ENCODE measurements at regions not wholly inside any gene's neighbourhood (a gene's known extent, or its start where the extent isn't known, plus 50 kb on each side); places are given as distances from the start of the nearest gene placed in this dataset.

DNA sequence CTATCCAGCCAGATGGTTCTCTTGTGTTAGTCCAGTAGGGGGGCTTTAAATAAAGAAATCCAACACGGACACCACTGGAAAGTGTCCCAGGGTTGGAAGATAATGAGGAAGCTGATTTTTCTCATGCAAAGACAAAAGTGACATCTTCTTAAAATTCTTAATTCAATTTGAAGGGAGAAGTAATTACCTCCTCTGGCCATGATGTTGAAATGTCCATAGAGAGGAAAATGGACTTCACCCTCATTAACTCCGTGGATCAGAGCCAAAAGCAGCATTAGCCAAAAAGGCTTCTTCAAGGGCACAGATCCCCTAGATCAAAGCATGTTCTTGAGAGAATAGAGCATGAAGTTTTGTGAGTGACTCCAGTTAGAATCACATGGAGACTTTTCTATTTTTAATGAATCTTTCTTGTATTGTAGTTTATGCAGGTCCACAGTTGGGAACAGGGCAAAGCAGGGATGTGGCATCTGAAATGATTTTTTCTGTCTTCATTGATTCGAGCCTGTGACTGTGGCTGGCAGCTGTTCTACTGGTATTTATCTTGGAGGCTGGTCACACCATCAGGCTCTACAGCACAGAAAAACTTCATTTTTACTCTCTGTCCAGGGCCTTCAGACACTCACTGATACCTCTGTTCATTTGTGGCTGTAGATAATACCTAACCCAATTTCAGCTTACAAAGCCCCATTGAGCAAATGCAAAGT, 1002.5 kb downstream of the AACS start:
- DNase-seq (ENCODE audit: low read depth in 2 of 2, low spot score in 1 of 2), result no peak

DNA sequence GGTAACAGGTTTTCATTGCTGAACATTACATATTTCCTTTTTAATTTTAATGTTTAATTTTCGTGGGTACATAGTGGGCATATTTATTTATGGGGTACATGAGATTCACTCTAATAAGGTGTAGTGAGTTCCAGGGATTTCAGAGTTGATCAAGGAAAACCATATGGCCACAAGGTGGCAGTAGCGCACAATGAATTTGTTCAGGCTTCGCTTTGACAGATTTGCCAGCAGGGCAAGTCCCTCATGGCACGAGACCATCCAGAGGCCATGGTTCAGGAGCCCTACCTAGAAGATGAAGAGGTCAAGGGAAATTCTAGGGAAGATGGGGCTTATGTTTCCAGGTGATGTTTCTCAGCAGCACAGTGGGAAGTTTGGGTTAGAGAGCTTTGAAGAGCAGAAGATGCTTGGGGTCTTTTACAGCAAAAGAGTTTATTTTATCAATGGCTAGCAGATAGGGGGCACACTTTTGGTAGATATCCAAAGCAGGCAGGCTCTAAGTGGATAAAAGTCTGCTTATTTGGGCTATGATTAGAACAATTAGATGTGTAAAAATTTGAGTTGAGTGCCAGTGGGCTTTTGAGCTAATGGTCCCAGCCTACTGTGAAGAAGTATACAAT, 1004.4 kb downstream of the AACS start:
- no peak for DNase-seq (ENCODE audit: low read depth in 2 of 2, low spot score in 1 of 2)

DNA sequence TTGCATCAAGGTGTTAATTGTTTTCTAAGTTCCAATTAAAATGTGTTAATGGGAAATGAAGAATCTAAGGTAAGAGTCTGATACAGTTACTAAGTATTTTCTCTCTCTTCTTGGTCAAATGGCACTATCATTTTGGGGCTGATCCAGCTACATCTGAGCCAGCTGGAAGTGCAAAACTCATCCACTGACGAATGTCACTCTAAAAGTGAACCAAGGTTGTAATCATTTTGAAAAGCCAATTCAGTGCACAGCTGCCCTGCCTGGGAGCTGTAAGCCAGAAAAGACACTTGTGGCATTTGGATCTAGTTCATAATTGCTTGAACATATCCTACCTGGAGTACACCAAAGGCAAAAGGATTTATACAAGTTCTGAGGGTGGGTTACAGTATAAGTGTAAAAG, 1011.3 kb downstream of the AACS start:
- DNase-seq (ENCODE audit: low read depth in 2 of 2, low spot score in 1 of 2), result no peak

DNA sequence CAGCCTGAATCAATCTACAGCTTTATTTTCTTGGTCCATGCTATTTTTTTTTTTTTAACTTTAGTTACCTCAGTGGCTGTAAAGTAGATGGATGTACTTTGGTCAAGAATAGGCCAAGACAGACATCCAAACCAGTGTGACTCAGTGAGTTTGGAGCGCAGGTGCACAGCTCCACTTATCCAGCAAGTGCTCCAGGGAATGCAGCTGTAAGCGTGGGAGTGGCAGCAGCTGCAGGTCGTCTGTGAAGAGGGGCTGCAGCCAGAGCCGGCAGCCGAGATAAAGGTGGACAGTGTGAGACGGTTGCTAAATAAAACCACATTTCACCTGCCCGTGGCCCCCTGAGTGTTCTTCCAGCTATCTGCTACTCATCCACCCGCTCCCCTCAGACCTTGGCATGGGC, 1018.7 kb downstream of the AACS start:
- DNase-seq (ENCODE audit: low read depth in 2 of 2, low spot score in 1 of 2), result no peak

DNA sequence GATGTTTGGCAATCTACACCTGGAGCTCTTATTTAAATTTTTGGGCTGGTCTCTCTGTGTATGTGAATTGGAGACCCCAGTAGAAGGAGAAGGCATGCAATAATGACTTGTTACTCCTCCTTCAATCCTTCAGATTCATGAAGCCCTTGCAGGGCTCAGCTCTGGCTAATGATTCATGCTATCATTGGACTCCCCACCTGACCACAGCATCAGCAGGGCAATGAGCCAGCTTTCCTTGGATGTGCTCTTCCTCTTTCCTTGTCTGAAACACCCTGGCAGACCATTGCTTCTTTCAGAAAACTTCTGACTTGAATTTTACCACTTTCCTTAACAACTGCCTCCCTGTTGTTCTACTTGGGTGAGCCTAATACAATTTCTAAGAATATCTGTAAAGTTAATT, 1019.2 kb downstream of the AACS start:
- no peak for DNase-seq (ENCODE audit: low read depth in 2 of 2, low spot score in 1 of 2)

DNA sequence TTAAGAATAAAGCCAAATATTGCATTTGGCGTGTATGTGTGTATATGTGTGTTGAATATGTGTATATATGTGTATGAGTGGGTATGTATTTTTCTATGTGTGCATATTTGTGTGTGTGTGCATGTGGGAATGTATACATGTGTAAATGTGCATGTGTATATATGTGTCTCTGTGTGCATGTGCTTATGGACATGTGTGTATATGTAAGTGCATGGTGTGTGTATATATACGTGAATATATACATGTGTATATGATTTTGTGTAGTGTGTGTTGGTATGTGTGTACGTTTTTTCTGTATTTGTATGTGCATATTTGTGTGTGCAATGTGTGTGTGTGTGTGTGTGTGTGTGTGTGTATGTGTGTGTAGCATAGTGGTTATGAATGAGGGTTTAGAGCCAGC, 1021.0 kb downstream of the AACS start:
- no peak for DNase-seq (ENCODE audit: low read depth in 2 of 2, low spot score in 1 of 2)

DNA sequence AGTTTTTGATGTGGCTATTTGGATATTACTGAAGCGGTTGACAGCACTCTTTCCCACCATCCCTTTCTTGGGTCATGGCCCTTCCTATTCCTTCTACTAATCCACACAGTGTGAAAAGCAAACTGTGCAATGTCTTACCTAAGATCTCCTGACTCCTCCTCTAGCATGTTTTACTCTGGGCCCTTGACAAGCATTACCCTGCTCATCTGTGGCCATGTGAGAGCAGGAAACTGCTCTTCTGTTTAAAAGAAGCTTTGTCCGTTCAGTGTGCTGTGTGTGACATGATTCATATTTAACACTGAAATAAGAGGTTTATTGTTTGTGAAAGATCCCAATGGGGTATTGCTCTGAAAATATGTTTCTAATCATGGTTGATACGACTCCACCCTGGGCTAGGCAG, 1022.5 kb downstream of the AACS start:
- no peak for DNase-seq (ENCODE audit: low read depth in 2 of 2, low spot score in 1 of 2)

DNA sequence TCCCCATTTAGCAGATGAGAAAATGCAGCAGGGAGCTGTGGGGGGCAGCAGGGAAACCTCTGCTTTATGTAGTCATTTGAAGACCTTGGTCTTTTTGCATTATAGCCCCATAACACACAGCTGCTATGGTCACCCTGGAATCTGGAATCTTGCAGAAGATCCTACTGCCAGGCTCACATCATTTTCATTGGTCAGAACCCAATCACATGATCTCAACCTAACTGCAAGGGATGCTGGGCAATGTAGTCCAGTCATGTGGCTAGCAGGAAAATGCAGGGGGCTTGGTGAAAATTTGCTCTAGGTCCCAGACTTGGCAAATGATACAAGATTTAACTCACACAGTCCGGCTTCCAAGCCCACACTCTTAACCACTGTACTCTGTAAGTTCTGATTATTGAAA, 1028.7 kb downstream of the AACS start:
- DNase-seq (ENCODE audit: low read depth in 2 of 2, low spot score in 1 of 2), result no peak

DNA sequence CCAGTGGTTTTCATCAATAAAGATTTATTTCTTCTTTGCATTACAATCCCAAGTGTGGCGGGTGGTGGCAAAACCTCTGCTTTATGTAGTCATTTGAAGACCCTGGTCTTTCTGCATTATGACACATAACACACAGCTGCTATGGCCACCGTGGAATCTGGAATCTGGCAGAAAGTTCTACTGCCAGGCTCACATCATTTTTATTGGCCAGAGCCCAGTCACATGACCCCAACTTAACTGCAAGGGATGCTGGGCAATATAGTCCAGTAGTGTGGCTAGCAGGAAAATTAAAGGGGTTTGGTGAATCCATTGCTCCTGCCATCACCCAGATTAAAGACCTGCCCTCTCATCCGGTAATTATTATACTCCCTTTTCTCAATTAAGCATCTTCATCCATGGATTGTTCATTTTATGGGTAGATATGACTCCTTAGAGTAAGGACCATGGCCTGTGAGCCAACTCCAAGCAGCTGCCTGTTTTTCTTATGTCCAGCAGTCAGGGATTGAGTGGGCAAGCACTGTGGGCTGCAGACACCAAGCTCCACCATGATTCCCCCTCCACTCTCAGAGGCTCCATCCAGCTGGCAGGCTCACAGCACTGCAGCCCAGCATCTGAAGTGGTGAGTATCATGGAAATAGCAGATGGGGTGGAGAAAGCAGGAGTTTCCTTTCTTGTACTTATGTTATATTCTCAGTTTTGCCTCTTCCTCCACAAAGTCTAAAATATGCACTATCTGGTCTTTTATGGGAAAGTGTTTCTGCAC, 1030.7 kb downstream of the AACS start:
- DNase-seq (ENCODE audit: low read depth in 2 of 2, low spot score in 1 of 2), result no peak

DNA sequence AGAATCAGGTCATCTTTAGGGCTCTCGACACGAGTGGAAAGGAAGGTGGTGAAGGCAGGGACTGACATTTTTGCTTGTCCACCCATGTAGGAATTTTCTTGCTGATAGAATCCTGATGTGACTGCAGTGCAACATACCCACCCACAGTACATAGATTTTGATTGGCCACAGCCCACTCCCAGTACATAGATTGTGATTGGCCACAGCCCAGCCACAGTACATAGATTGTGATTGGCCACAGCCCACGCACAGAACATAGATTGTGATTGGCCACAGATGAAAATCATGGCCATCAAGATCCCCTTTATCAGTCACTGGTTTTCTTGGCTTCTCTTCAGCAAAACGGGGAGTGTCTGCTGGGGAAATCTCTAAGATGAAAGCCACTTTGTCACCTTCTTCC, 1041.5 kb downstream of the AACS start:
- DNase-seq (ENCODE audit: low read depth in 2 of 2, low spot score in 1 of 2), result no peak

DNA sequence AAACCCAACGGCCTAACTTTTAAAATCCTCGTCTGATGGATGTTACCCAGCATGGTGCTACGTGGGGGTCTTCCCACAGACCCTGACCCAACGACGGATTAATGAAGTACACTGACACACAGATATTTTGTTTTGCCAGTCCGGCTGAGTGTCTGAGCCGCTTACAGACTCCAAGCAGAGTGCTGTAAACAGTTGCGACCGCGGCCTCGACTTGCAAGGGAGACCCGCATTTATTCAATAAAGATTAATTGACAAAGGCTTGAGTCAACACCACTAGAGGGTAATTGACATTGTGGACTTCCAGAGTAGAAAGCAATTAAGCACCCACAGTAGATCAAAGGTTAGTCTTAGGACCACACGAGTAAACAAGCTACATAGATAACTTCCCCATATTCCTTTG, 1042.4 kb downstream of the AACS start:
- DNase-seq (ENCODE audit: low read depth in 2 of 2, low spot score in 1 of 2), result no peak

DNA sequence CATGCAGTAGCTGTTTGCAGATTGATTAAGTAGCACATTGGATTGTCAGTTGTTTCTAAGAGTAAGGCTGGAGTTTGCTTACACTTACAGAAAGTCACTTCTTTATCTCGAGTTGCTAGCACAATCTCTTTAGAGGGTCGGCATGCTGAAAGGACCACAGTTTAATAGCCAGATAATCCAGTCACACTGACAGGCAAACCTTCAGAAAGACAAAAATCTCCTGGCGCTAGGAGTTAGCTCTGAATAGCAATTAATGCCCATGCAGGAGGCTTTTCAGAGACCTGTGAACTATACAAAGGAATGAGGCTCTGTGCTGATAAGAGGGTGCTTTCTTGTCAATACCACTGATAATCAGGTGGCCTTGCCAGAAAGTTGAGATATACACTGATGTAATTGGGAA, 1043.0 kb downstream of the AACS start:
- no peak for DNase-seq (ENCODE audit: low read depth in 2 of 2, low spot score in 1 of 2)

DNA sequence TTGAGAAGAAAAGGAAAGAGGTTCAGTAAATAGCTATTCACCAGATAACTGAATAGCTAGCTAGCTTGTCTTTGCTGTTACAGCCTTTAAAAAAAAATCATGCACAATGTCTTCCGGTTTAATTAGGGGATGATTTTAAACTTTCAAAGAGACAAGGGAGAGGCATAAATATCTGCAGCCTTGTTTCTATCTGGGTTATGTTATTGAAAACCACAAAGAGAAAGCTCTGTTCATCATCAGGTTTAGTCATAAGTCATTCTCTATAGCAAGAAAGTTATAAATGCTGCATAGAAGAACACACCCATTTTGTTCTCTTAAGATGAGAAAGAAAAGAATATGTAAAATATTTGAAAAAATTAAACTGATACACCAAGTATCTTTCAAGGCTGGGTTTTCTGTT, 1046.9 kb downstream of the AACS start:
- no peak for DNase-seq (ENCODE audit: low read depth in 2 of 2, low spot score in 1 of 2)

DNA sequence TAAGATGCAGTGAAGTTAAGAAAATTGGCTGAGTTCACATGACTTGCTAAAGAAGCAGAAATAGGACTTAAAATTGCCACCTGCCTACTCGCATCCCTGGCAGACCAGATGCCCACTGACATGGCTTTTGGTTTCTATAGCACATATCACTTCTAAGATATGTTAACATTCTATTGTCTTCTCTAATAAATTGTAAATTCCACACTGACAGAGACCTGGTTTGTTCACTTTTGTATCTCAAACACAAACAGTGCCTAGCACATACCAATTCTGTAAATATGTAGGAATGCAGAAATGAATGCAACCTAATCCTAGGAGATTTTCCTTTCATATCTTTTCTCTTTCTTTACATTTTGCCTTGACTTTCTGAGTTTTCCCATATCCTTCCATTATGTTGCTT, 1047.6 kb downstream of the AACS start:
- no peak for DNase-seq (ENCODE audit: low read depth in 2 of 2, low spot score in 1 of 2)

DNA sequence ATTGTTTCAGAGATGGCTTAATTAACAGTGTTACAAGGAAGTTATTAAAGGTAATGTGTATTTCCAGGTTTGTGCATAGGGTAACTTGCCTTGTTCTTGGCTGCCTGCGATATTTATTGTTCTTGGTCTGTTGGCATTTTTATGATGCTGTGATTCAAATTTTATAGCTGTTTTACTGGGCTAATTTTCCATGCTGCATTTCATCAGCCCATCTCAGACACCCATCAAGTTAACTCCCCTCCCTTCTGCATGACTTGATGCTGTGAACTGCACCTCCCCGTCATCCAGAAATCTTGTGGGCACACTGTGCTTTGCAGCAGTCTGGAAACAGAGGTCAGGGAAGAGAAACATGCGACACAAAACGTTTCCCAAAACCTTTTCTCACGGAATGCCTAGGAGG, 1049.2 kb downstream of the AACS start:
- DNase-seq (ENCODE audit: low read depth in 2 of 2, low spot score in 1 of 2), result no peak

DNA sequence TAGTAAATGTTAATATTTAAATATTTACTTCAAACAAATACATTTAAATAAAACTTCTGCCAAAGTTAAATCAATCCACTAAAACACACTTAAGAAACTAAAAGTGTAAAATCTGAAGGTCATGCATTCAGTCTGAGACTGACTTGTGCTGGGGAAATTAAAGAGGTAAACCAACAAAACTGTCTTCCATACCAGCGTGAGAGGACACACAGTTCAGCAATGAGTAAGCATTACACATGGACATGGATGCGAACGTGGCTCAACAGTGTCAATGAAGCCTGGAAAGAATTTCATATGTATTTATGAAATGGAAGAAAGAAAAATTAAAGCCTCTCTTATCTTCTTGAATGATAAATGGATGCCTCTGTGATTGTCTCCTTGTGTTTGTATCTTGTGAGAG, 1052.3 kb downstream of the AACS start:
- DNase-seq (ENCODE audit: low read depth in 2 of 2, low spot score in 1 of 2), result no peak

DNA sequence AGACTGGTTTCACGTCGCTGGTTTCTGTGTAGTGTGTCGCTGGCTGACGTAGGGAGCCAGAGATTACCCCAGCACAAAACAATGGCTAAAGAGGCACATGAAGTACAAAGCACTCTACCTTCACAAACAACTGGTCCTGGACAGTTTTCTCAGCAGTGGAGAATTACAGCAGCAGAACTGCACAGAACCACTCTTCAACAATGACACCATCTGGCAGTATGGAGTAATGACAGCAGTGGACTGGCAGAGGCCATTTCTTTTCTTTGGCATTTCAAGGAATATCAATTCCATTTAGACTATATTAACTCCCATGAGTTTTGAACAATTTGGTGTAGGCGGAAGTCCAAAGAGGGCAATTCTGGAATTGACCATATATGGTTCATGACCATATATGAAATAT, 1074.1 kb downstream of the AACS start:
- DNase-seq (ENCODE audit: low read depth in 2 of 2, low spot score in 1 of 2), result no peak

DNA sequence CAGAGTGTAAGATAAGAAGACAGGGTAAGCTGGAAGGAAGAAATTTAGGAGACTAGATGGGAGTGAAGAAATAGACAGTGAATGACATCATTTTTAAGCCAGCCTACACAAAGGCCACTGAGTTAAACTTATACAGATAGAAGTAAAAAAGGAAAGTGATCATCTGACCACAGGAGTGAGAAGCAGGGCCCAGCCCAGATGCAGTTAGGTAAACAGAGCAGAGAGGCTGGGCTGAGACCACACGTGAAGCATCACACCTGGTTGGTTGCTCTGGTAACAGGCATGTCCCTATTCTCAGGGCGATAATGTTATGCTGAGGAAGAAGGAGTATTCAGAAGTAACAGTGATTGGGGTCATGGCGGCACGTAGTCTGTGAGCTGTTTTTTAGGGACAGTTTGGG, 1079.4 kb downstream of the AACS start:
- no peak for DNase-seq (ENCODE audit: low read depth in 2 of 2, low spot score in 1 of 2)

DNA sequence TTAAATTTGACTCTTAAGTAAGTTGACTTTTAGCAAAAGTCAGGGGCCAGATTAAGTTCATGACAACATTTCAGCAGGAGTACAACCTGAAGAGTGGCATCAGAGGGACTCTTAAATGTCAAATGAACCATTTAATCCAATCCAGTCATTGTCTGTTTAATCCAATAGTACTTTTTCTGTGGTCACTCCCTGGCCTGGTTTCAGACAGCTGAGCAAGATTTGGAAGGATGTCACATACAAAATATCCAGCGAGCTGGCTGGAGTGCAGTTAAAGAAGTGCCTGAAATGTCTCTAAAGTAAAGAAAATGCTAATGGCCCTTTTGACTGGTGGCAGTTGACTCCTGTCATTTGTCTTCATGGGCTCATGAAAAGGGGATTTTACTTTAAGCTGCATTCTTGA, 1082.1 kb downstream of the AACS start:
- DNase-seq (ENCODE audit: low read depth in 2 of 2, low spot score in 1 of 2), result no peak

DNA sequence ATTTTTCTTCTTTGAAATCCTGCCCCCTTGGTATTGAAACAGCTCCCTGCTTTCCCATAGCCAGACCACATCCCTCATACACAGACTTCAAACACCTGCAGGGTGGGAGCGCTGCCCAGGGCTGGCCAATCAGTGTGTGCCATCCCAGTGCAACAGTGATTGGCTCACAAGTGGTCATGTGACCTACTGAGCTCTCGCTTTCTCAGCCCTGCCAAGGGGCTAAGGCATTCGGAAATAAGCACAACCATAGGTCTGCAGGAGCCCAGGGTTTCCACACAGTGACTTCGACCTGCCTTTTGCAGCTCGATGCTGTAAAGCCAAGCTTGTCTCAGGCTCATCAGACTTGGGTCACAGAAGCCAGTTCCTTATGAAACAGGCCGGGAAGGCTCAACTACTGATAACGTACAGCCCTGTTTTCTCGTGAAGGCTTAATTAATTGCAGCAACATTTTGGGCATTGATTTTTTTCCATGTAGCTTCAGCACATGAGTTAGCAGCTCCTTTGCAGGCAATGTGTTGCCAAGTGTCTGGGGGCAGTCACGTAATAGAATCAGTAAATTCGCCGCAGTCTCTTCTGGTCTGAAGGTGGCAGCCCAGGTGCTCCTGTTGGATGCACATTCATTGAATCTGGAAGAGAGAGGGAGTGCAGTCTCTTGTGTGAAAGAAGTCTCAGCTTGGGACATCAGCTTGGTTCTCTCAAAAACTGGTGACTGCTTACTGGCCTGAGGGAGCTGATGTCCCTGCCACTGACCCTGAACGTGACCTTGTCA, 1091.8 kb downstream of the AACS start:
- DNase-seq (ENCODE audit: low read depth in 2 of 2, low spot score in 1 of 2), result no peak

DNA sequence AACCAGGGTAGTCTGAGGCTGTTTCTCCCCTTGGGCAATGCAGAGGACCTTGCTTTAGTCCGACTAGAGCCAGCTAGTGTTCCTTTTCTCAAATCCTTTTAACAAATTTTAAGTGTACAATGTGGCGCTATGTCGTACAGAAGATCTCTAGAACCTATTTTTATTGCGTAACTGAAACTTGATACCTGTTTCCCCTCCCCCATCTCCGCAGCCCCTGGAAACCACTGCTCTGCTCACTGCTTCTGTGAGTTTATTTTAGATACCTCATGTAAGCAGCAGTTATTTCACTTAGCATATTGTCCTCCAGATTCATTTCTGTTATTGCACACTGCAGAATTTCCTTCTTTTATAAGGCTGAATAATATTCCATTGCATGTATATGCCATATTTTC, 1092.3 kb downstream of the AACS start:
- DNase-seq (ENCODE audit: low read depth in 2 of 2, low spot score in 1 of 2), result no peak

DNA sequence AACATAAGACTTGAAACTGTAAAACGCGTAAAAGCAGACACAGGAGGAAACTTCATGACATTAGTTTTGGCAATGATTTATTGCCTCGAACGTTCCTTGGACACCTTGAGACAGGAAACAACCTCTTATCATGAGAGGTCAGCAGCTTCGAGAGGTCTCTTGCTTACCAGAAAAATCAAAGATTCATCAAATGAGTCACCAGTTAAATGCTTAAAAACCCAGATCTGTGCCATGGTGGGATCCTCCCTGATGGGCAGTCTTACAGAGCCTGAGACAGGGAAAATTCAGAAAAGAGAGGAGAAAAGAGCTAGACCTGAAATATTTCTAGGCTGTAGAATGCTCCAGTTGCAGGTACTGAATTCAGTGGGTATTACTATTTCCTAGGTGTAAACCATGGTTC, 1093.9 kb downstream of the AACS start:
- no peak for DNase-seq (ENCODE audit: low read depth in 2 of 2, low spot score in 1 of 2)
